A673 (cell line): ENCODE measurements at regions not wholly inside any gene's neighbourhood (a gene's known extent, or its start where the extent isn't known, plus 50 kb on each side); places are given as distances from the start of the nearest gene placed in this dataset.

ENCODE experiments used
- BruUV-seq: library from RNA; stranded (reverse); fragments of 400-500 nt; replicated peaks from 2 replicates; lab custom pipeline; 2021; lab: Mats Ljungman, UMichigan
- CTCF ChIA-PET: fragments of 300-600 bp; sonication (Branson Sonifier 250); formaldehyde crosslinking; loops from one replicate; lab custom pipeline; 2022; ENCODE audit warnings: antibody characterized with exemption; lab: Charles Lee
- POLR2A ChIA-PET: fragments of 300-600 bp; sonication (Branson Sonifier 250); formaldehyde crosslinking; loops from one replicate; lab custom pipeline; 2022; ENCODE audit warnings: antibody characterized with exemption; ENCODE audit not compliant: low non-redundant PET; lab: Charles Lee
- DNase-seq: peaks from one replicate; pipeline ENCODE4 v3.0.0-alpha.2; 2015; ENCODE audit warnings: low spot score
- H3K27ac ChIP-seq: fragments of 200-600 bp; sonication (generic); 2 replicates; pipeline ENCODE4 v1.5.1; 2016; ENCODE audit warnings: mixed run types, low read depth, mild to moderate bottlenecking, mixed read lengths, antibody characterized with exemption, low read length; ENCODE audit not compliant: poor library complexity, severe bottlenecking
- H3K27me3 ChIP-seq: fragments of 200-600 bp; sonication (generic); replicated peaks from 2 replicates; pipeline ENCODE4 v1.6.1; 2017; ENCODE audit warnings: mixed run types, low read depth, mild to moderate bottlenecking, mixed read lengths, antibody characterized with exemption, low read length; ENCODE audit not compliant: insufficient read depth, poor library complexity
- H3K36me3 ChIP-seq: fragments of 200-600 bp; sonication (generic); 2 replicates; pipeline ENCODE4 v1.6.1; 2016; ENCODE audit warnings: mixed run types, mild to moderate bottlenecking, mixed read lengths, antibody characterized with exemption, low read length; ENCODE audit not compliant: insufficient read depth, poor library complexity, severe bottlenecking
- H3K4me1 ChIP-seq: fragments of 200-600 bp; sonication (generic); 2 replicates; pipeline ENCODE4 v1.6.1; 2017; ENCODE audit warnings: mixed run types, mild to moderate bottlenecking, mixed read lengths, antibody characterized with exemption, low read length; ENCODE audit not compliant: insufficient read depth, poor library complexity, severe bottlenecking
- H3K4me3 ChIP-seq: fragments of 200-600 bp; sonication (generic); 2 replicates; pipeline ENCODE4 v1.5.1; 2016; ENCODE audit warnings: low read depth, mixed run types, mild to moderate bottlenecking, mixed read lengths, low read length; ENCODE audit not compliant: poor library complexity, severe bottlenecking
- H3K9me3 ChIP-seq: fragments of 200-600 bp; sonication (generic); 2 replicates; pipeline ENCODE4 v1.6.1; 2016; ENCODE audit warnings: mixed run types, low read depth, mild to moderate bottlenecking, mixed read lengths, antibody characterized with exemption, low read length; ENCODE audit not compliant: poor library complexity, severe bottlenecking
- CTCF ChIP-seq: fragments of 300-800, 200-600 bp; sonication (generic); conservative IDR thresholded peaks from 2 replicates; pipeline ENCODE4 v1.5.1; 2017; ENCODE audit warnings: low read depth, mild to moderate bottlenecking, antibody characterized with exemption, low read length, moderate library complexity, mixed read lengths
- EZH2 ChIP-seq: fragments of 200-600 bp; sonication (generic); IDR thresholded peaks from 2 replicates; pipeline ENCODE4 v1.6.1; 2017; ENCODE audit warnings: borderline replicate concordance, low read depth, mild to moderate bottlenecking, mixed read lengths, antibody characterized with exemption, low read length; ENCODE audit not compliant: poor library complexity, severe bottlenecking
- intact Hi-C: fragments of 100-400 bp; cut with micrococcal nuclease; formaldehyde crosslinking; loops from one replicate; pipeline ENCODE4 v1.10.0; 2022; ENCODE audit not compliant: unreplicated experiment

- Histone ChIP-seq H3K4me1 (no peaks in the 10 kb centered on the region), H3K27ac (no peak overlapping the region), H3K4me3 (no peak overlapping the region), H3K36me3 (no peaks in the 10 kb centered on the region), H3K27me3 (no peaks in the 10 kb centered on the region), H3K9me3 (no peaks in the 10 kb centered on the region)
- BruUV-seq = no TSS peak
- intact Hi-C loops = no loop called here
- no peak for TF ChIP-seq EZH2
- no peak for TF ChIP-seq CTCF
- no peak for DNase-seq
- ChIA-PET POLR2A (no interaction called here), CTCF (no interaction called here)
Observed at GRCh38 chr12:87618199-87618598, 411.0 kb downstream of the C12orf50 start.

- ChIA-PET POLR2A (no interaction called here), CTCF (no interaction called here)
- Histone ChIP-seq H3K9me3 (no peaks in the 10 kb centered on the region), H3K27ac (no peak overlapping the region), H3K36me3 (no peaks in the 10 kb centered on the region), H3K4me1 (no peaks in the 10 kb centered on the region), H3K27me3 (no peaks in the 10 kb centered on the region), H3K4me3 (no peak overlapping the region)
- no peak for TF ChIP-seq CTCF
- no peak for TF ChIP-seq EZH2
- intact Hi-C loops = no loop called here
- DNase-seq = no peak
- no TSS peak for BruUV-seq
Observed at GRCh38 chr12:87612996-87613395, 416.2 kb downstream of the C12orf50 start.

- TF ChIP-seq CTCF = no peak
- no peak for TF ChIP-seq EZH2
- Histone ChIP-seq H3K27me3 (no peaks in the 10 kb centered on the region), H3K4me1 (no peaks in the 10 kb centered on the region), H3K9me3 (no peaks in the 10 kb centered on the region), H3K36me3 (no peaks in the 10 kb centered on the region), H3K4me3 (no peak overlapping the region), H3K27ac (no peak overlapping the region)
- BruUV-seq = no TSS peak
- POLR2A ChIA-PET = no interaction called here
- intact Hi-C loops = no loop called here
- CTCF ChIA-PET = no interaction called here
- no peak for DNase-seq
Observed at GRCh38 chr12:87608321-87608720, 420.9 kb downstream of the C12orf50 start.
